Upper lobe of left lung (tissue), 4 donors: ENCODE measurements at regions not wholly inside any gene's neighbourhood (a gene's known extent, or its start where the extent isn't known, plus 50 kb on each side); places are given as distances from the start of the nearest gene placed in this dataset.

Source experiments
- EP300 ChIP-seq, 4 donors: sonication (generic); formaldehyde crosslinking; IDR thresholded peaks; one replicate each; pipeline ENCODE4 v1.5.1; 2017; ENCODE audit warnings: antibody characterized with exemption in 4 of 4, control low read depth in 2 of 4
- POLR2A ChIP-seq, 4 donors: fragments of 450-650 bp; IDR thresholded peaks; one replicate each; pipeline ENCODE4 v1.5.1; 2016 to 2017; ENCODE audit warnings: antibody characterized with exemption in 4 of 4, mild to moderate bottlenecking in 2 of 4
- POLR2AphosphoS5 ChIP-seq, 2 donors: sonication (generic); formaldehyde crosslinking; IDR thresholded peaks; one replicate each; pipeline ENCODE4 v1.5.1; 2017; ENCODE audit warnings: antibody characterized with exemption in 2 of 2
- TF ChIP-seq, protein P1 (sequence below), 6 experiments: fragments of 450-650 bp in 4 of 6; fragments of 200-600 bp in 2 of 6; sonication (generic) in 2 of 6; IDR thresholded peaks; one replicate each; pipeline ENCODE4 v1.5.1; 2016 to 2019; ENCODE audit warnings: antibody characterized with exemption in 6 of 6

DNA sequence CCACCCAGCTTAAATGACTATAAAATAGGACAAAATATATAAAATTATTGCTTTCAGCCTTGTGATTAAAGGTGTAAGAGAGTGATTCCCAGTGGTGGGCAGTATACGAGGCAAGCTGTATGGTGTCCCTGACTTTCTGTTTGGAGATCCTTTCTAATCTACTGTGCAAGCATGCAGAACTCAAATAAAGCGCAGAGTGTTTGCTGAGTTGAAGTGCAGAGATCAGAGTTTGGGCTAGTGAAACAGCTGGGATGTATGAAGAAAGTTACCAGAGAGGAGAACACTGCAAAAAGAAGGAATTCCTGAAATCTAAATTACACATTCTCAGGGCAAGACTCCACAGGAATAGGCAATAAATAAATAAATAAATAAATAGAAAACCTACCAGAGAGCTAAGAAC, 218.5 kb upstream of the TLL1 start:
- TF ChIP-seq POLR2A (IDR thresholded peaks at IDR 0.05), result no peak
- no peak for TF ChIP-seq EP300 (IDR thresholded peaks at IDR 0.05)
- TF ChIP-seq, protein P1, sequence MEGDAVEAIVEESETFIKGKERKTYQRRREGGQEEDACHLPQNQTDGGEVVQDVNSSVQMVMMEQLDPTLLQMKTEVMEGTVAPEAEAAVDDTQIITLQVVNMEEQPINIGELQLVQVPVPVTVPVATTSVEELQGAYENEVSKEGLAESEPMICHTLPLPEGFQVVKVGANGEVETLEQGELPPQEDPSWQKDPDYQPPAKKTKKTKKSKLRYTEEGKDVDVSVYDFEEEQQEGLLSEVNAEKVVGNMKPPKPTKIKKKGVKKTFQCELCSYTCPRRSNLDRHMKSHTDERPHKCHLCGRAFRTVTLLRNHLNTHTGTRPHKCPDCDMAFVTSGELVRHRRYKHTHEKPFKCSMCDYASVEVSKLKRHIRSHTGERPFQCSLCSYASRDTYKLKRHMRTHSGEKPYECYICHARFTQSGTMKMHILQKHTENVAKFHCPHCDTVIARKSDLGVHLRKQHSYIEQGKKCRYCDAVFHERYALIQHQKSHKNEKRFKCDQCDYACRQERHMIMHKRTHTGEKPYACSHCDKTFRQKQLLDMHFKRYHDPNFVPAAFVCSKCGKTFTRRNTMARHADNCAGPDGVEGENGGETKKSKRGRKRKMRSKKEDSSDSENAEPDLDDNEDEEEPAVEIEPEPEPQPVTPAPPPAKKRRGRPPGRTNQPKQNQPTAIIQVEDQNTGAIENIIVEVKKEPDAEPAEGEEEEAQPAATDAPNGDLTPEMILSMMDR (IDR thresholded peaks at IDR 0.05), result no peak
- TF ChIP-seq POLR2AphosphoS5 (IDR thresholded peaks at IDR 0.05), result no peak
